HG02885 (cell line): ENCODE measurements at regions not wholly inside any gene's neighbourhood (a gene's known extent, or its start where the extent isn't known, plus 50 kb on each side); places are given as distances from the start of the nearest gene placed in this dataset.
"Not testable (repeated sequence)": the region's sequence is repeated elsewhere in the genome, so short reads cannot be mapped to it uniquely, and the experiment has no call there.

Experiments used
- ATAC-seq: cut with Tn5 transposase; IDR thresholded peaks from one replicate; pipeline ENCODE4 v1.9.1; 2021; ENCODE audit warnings: mild to moderate bottlenecking; ENCODE audit not compliant: unreplicated experiment, poor library complexity

GRCh38 chr2:82005889-82006288 is 1701.3 kb upstream of the LRRTM1 start:
- not testable (repeated sequence) for ATAC-seq

- ATAC-seq, result no peak
Observed at GRCh38 chr2:82001614-82002013, 1697.1 kb upstream of the LRRTM1 start.

- ATAC-seq, result no peak
Observed at GRCh38 chr2:82000606-82001005, 1696.1 kb upstream of the LRRTM1 start.

GRCh38 chr2:81996332-81996731 is 1691.8 kb upstream of the LRRTM1 start:
- ATAC-seq, result no peak

- ATAC-seq, result no peak
Observed at GRCh38 chr2:81991282-81991681, 1686.7 kb upstream of the LRRTM1 start.

GRCh38 chr2:81987370-81987769 is 1682.8 kb upstream of the LRRTM1 start:
- ATAC-seq, result no peak

- no peak for ATAC-seq
Observed at GRCh38 chr2:81984969-81985637, 1680.6 kb upstream of the LRRTM1 start.

- ATAC-seq, result no peak
Observed at GRCh38 chr2:81981585-81981984, 1677.0 kb upstream of the LRRTM1 start.

- ATAC-seq, result no peak
Observed at GRCh38 chr2:81979086-81979485, 1674.5 kb upstream of the LRRTM1 start.

- ATAC-seq, result no peak
Observed at GRCh38 chr2:81976998-81977397, 1672.4 kb upstream of the LRRTM1 start.

GRCh38 chr2:81974216-81974615 is 1669.7 kb upstream of the LRRTM1 start:
- ATAC-seq, result no peak

- ATAC-seq, result no peak
Observed at GRCh38 chr2:81942876-81943275, 1638.3 kb upstream of the LRRTM1 start.

- no peak for ATAC-seq
Observed at GRCh38 chr2:81942136-81942680, 1637.7 kb upstream of the LRRTM1 start.

GRCh38 chr2:81940266-81940955 is 1635.9 kb upstream of the LRRTM1 start:
- ATAC-seq, result no peak

- ATAC-seq, result no peak
Observed at GRCh38 chr2:81937944-81938343, 1633.4 kb upstream of the LRRTM1 start.

- ATAC-seq, result no peak
Observed at GRCh38 chr2:81903534-81903933, 1599.0 kb upstream of the LRRTM1 start.

- no peak for ATAC-seq
Observed at GRCh38 chr2:81901017-81901416, 1596.5 kb upstream of the LRRTM1 start.

GRCh38 chr2:81895620-81896250 is 1591.2 kb upstream of the LRRTM1 start:
- no peak for ATAC-seq

- no peak for ATAC-seq
Observed at GRCh38 chr2:81894451-81894990, 1590.0 kb upstream of the LRRTM1 start.

GRCh38 chr2:81876624-81877023 is 1572.1 kb upstream of the LRRTM1 start:
- no peak for ATAC-seq

GRCh38 chr2:81872006-81872405 is 1567.5 kb upstream of the LRRTM1 start:
- no peak for ATAC-seq
